ENCODE measurements at regions not wholly inside any gene's neighbourhood (a gene's known extent, or its start where the extent isn't known, plus 50 kb on each side); places are given as distances from the start of the nearest gene placed in this dataset.

GRCh38 chr20:61026173-61026572, 225.9 kb upstream of the CDH4 start:
- no peak for FAIRE-seq
- TF ChIP-seq CTCF (IDR thresholded peaks at IDR 0.05; ENCODE audit: borderline replicate concordance, extremely low read depth, insufficient read depth): no peak
- DNase-seq: no peak
- no peak overlapping the region for H3K4me3 ChIP-seq (ENCODE audit: low read length in 3 of 3)
- no peak overlapping the region for H3K9ac ChIP-seq (ENCODE audit: low read length in 3 of 3)
- H3K27me3 ChIP-seq (ENCODE audit: control insufficient read depth, insufficient read depth, low read length): no peaks in the 10 kb centered on the region
- H3K4me1 ChIP-seq (ENCODE audit: control insufficient read depth in 2 of 3, insufficient read depth in 2 of 3, low read depth in 1 of 3, low read length in 3 of 3): no peaks in the 10 kb centered on the region
- intact Hi-C loops (cut with DNase I): no loop called here
- H3K9me3 ChIP-seq (ENCODE audit: control insufficient read depth in 2 of 3, insufficient read depth in 1 of 3, low read length in 3 of 3): no peaks in the 10 kb centered on the region
- H3K27ac ChIP-seq (ENCODE audit: low read depth in 2 of 2, low read length in 2 of 2): no peak overlapping the region
- H3K36me3 ChIP-seq (ENCODE audit: control insufficient read depth in 2 of 3, insufficient read depth in 3 of 3, low read length in 3 of 3): no peaks in the 10 kb centered on the region

- H3K4me1 ChIP-seq (ENCODE audit: control insufficient read depth in 2 of 3, insufficient read depth in 2 of 3, low read depth in 1 of 3, low read length in 3 of 3): no peaks in the 10 kb centered on the region
Measured at GRCh38 chr20:61026731-61027130, 225.3 kb upstream of the CDH4 start.

GRCh38 chr20:61027218-61027617, 224.8 kb upstream of the CDH4 start:
- Histone ChIP-seq H3K36me3 (ENCODE audit: control insufficient read depth in 2 of 3, insufficient read depth in 3 of 3, low read length in 3 of 3) (no peaks in the 10 kb centered on the region), H3K27ac (ENCODE audit: low read depth in 2 of 2, low read length in 2 of 2) (no peak overlapping the region), H3K9me3 (ENCODE audit: control insufficient read depth in 2 of 3, insufficient read depth in 1 of 3, low read length in 3 of 3) (no peaks in the 10 kb centered on the region), H3K4me3 (ENCODE audit: low read length in 3 of 3) (no peak overlapping the region), H3K27me3 (ENCODE audit: control insufficient read depth, insufficient read depth, low read length) (no peaks in the 10 kb centered on the region), H3K4me1 (ENCODE audit: control insufficient read depth in 2 of 3, insufficient read depth in 2 of 3, low read depth in 1 of 3, low read length in 3 of 3) (no peaks in the 10 kb centered on the region), H3K9ac (ENCODE audit: low read length in 3 of 3) (no peak overlapping the region)
- no peak for FAIRE-seq
- no peak for TF ChIP-seq CTCF (IDR thresholded peaks at IDR 0.05; ENCODE audit: borderline replicate concordance, extremely low read depth, insufficient read depth)
- DNase-seq: no peak
- intact Hi-C loops (cut with DNase I): no loop called here

More at GRCh38 chr20:61026731-61027130, 225.3 kb upstream of the CDH4 start:
- intact Hi-C loops (cut with DNase I): no loop called here
- Histone ChIP-seq H3K9me3 (ENCODE audit: control insufficient read depth in 2 of 3, insufficient read depth in 1 of 3, low read length in 3 of 3) (no peaks in the 10 kb centered on the region), H3K27me3 (ENCODE audit: control insufficient read depth, insufficient read depth, low read length) (no peaks in the 10 kb centered on the region), H3K27ac (ENCODE audit: low read depth in 2 of 2, low read length in 2 of 2) (no peak overlapping the region), H3K9ac (ENCODE audit: low read length in 3 of 3) (no peak overlapping the region), H3K36me3 (ENCODE audit: control insufficient read depth in 2 of 3, insufficient read depth in 3 of 3, low read length in 3 of 3) (no peaks in the 10 kb centered on the region), H3K4me3 (ENCODE audit: low read length in 3 of 3) (no peak overlapping the region)
- no peak for TF ChIP-seq CTCF (IDR thresholded peaks at IDR 0.05; ENCODE audit: borderline replicate concordance, extremely low read depth, insufficient read depth)
- DNase-seq (no peak), FAIRE-seq (no peak)

- intact Hi-C loops (cut with DNase I): no loop called here
- Histone ChIP-seq H3K4me3 (ENCODE audit: low read length in 3 of 3) (no peak overlapping the region), H3K36me3 (ENCODE audit: control insufficient read depth in 2 of 3, insufficient read depth in 3 of 3, low read length in 3 of 3) (no peaks in the 10 kb centered on the region), H3K27ac (ENCODE audit: low read depth in 2 of 2, low read length in 2 of 2) (no peak overlapping the region), H3K4me1 (ENCODE audit: control insufficient read depth in 2 of 3, insufficient read depth in 2 of 3, low read depth in 1 of 3, low read length in 3 of 3) (no peaks in the 10 kb centered on the region), H3K9ac (ENCODE audit: low read length in 3 of 3) (no peak overlapping the region), H3K9me3 (ENCODE audit: control insufficient read depth in 2 of 3, insufficient read depth in 1 of 3, low read length in 3 of 3) (no peaks in the 10 kb centered on the region), H3K27me3 (ENCODE audit: control insufficient read depth, insufficient read depth, low read length) (no peaks in the 10 kb centered on the region)
- no peak for TF ChIP-seq CTCF (IDR thresholded peaks at IDR 0.05; ENCODE audit: borderline replicate concordance, extremely low read depth, insufficient read depth)
- DNase-seq: no peak
- no peak for FAIRE-seq
Measured at GRCh38 chr20:61030130-61030529, 221.9 kb upstream of the CDH4 start.

All from kidney (tissue), 13 donors.